ENCODE measurements at regions not wholly inside any gene's neighbourhood (a gene's known extent, or its start where the extent isn't known, plus 50 kb on each side); places are given as distances from the start of the nearest gene placed in this dataset.

- no peaks in the 10 kb centered on the region for H3K36me3 ChIP-seq
- no peak overlapping the region for H3K27ac ChIP-seq
- no peaks in the 10 kb centered on the region for H3K4me1 ChIP-seq
- intact Hi-C loops (cut with DNase I) = no loop called here
- no peak for DNase-seq (ENCODE audit: extremely low spot score in 2 of 2)
- H3K4me3 ChIP-seq = no peak overlapping the region
- no peaks in the 10 kb centered on the region for H3K27me3 ChIP-seq
- H3K9me3 ChIP-seq = no peaks in the 10 kb centered on the region
- no peak for TF ChIP-seq POLR2A (IDR thresholded peaks at IDR 0.05)
- no peak for TF ChIP-seq POLR2AphosphoS5 (IDR thresholded peaks at IDR 0.05; ENCODE audit: insufficient read depth in 1 of 2, low read depth in 1 of 2)
- no peak for TF ChIP-seq CTCF (IDR thresholded peaks at IDR 0.05)
Observed at GRCh38 chr9:16921855-16922254, 51.4 kb upstream of the BNC2 start.

All from vagina (tissue), 2 donors.